ENCODE measurements at regions not wholly inside any gene's neighbourhood (a gene's known extent, or its start where the extent isn't known, plus 50 kb on each side); places are given as distances from the start of the nearest gene placed in this dataset.
"Not testable (repeated sequence)": the region's sequence is repeated elsewhere in the genome, so short reads cannot be mapped to it uniquely, and the experiment has no call there.

DNA sequence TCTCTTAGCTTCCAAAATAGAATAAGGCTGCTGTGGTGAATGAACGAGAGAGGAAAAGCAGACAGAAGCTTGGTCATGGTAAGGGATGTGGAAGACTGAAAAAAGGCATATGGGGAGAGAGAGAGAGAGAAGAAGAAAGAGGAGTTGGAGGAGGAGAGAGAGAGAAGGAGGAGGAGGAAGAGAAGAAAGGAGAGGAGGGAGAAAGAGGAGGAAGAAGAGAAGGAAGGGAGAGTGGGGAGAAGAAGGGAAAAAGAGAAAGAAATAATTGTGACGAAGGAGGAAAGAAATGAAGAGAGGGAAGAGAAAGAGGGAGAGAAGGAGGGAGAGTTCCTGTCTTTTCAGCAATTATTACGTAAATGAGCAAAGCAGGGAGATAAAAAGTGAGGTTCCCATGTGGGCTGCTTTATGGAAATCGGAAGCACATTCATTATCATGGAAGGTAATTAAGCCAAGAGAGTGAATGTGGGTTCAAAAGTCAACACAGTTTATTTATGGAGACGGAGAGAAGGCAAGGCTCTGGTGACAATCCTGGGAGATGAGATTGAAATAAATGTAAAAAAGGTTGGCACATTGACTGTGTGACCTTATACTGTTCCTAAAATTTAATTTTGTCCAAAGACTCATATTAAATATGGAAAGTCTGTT lies 611.2 kb downstream of the KIF4B start:
- FAIRE-seq = no peak

- no peak for FAIRE-seq
Observed at GRCh38 chr5:155625315-155625714, 611.8 kb downstream of the KIF4B start.

DNA sequence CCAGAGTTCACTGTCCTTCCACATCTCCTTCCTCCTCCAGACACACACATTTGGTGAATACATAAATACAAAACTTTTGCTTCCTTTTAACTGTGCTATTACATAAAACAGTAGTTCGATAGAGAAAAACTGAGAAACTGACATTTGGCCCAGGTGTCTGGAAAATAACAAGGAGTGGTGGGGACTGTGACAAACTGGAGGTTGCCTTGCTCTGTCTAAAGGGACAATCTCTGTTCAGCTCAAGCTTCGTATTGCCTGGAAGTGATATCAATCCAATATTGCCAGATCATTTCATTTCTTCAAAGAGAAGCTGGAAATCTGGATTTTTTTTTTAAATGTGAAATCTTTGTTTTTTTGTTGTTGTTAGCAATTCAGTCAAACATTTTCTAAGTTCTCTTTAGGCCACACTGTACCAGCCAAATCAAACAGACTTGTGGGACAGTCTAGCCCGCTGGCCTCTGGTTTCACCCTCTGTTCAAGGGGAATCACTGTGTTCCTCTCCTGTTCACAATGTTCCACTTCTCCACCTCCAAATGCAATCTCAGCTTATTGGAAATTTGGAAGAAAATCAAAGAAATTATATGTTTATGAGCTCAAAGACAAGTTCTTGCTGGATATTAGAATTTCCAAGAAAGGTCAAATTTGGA lies 612.5 kb downstream of the KIF4B start:
- FAIRE-seq = no peak

DNA sequence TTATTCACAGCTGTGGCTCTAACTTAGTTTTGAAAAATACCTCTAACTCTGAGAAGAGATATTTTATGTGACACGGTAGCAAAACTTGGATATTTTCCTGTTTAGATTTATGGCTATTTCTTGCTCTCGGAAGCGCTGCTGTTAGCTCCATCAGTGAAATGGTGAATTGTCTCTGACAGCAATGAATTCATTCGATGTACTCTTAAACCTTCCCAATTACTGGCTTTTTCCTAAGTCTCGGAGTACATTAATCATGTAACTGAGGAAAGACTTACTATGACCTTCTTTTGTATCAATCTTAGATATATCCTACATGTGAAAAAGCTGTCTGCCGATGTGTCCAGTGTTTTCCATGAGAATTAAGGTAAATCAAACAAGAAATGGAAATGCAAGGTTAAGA lies 613.0 kb downstream of the KIF4B start:
- no peak for FAIRE-seq

DNA sequence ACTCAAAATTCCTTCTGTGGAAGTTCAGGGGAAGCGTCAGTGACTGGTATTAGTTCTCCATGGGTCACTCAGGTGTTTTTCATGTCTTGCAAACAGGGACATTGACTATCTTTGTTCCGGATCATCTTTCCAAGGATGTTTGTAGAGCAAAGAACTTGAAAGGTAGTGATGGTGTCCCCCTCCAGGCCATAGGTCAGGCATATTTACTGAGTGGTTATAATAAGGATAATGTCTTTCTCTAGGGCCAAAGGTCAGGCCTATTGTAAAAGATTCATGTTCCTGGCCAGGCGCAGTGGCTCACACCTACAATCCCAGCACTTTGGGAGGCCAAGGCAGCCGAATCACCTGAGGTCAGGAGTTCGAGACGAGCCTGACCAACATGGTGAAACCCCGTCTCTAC lies 614.8 kb downstream of the KIF4B start:
- FAIRE-seq = no peak

DNA sequence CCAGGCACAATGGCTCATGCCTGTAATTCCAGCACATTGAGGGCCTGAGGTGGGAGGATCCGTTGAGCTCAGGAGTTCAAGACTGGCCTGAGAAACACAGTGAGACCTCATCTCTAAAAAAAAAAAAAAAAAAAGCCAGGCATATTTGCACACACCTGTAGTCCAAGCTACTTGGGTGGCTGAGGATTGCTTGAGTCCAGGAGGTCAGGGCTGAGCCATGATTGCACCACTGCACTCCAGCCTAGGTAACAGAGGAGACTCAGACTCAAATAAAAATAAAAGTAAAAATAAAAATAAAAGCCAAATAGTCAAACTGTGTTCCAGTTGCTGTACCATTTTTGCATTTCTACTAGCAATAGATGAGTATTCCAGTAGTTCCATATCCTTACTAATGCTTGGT lies 616.0 kb downstream of the KIF4B start:
- no peak for FAIRE-seq

DNA sequence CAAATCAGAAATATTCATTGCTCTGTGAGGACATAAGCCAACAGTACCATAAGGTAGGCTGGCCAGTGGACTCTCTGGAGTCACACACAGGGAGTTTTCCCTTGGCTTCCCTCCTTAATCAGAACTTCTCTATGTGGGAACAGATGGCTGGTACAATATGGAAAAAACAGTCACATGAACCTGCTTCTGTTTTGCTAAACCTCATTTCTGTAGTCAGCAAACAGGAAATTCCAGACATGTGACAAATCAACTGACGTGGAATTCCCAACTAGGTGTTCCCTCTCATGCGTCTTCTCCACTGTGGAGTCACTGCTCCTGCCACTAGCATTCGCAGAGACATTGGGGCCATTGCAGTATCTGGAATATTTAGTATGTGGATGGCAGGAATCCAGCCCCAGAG lies 617.6 kb downstream of the KIF4B start:
- FAIRE-seq = no peak

- no peak for FAIRE-seq
Observed at GRCh38 chr5:155633338-155633957, 619.9 kb downstream of the KIF4B start.

GRCh38 chr5:155649666-155650065 lies 636.1 kb downstream of the KIF4B start:
- FAIRE-seq = no peak

DNA sequence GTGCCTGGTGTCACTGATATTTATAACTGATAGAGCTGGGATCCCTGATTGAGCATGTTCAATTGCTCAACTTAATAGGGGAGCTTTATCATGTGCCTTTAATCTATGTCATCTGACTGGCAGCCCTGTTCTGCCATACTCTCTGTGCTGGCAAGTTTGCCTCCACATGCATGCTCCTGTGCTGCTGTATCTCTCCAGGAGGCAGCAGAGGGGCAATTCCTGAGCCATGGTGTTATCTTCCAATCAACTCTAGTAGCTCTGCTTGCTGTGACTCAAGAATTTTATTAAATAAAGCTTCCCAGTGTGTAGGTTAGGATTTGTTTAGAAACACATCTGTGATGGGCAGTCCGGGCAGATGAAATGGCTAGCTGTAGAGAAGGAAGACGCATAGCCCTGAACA lies 642.0 kb downstream of the KIF4B start:
- no peak for FAIRE-seq

DNA sequence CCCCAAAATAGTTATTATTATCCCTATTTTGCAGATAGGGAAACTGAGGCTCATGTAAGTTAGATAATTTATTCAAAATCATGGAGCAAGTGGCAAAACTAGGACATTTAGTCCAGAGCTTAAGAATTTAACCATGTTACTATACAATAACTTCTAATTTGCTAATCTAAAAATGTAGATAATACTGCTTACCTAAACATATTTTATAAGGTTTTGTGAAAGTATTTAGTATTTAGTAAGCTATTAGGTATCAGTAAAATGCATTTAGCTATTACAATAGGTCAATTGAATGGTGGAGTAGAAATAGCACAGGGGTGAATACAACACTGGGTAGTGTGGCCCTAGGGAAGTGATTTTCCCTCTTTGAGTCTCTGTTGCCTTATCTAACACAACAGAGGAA lies 648.3 kb downstream of the KIF4B start:
- no peak for FAIRE-seq

GRCh38 chr5:155665361-155665760 lies 651.8 kb downstream of the KIF4B start:
- FAIRE-seq = no peak

GRCh38 chr5:155672001-155672400 lies 655.0 kb upstream of the SGCD start:
- FAIRE-seq = not testable (repeated sequence)

DNA sequence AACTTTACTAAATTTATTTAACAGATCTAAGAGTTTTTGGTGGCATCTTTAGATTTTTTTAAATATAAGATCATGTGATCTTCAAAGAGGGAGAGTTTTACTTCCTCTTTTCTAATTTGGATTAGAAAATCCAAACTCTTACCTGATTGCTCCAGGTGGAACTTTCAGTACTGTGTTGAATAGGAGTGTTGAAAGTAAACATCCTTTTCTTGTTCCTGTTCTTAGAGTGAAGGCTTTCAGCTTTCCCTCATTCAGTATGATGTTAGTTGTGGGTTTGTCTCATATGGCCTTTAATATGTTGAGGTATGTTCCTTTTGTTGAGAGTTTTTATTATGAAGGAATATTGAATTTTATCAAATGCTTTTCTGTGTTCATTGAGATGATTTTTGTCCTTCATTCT lies 650.0 kb upstream of the SGCD start:
- no peak for FAIRE-seq

- no peak for FAIRE-seq
Observed at GRCh38 chr5:155678371-155678770, 648.6 kb upstream of the SGCD start.

GRCh38 chr5:155679530-155679929 lies 647.4 kb upstream of the SGCD start:
- no peak for FAIRE-seq

DNA sequence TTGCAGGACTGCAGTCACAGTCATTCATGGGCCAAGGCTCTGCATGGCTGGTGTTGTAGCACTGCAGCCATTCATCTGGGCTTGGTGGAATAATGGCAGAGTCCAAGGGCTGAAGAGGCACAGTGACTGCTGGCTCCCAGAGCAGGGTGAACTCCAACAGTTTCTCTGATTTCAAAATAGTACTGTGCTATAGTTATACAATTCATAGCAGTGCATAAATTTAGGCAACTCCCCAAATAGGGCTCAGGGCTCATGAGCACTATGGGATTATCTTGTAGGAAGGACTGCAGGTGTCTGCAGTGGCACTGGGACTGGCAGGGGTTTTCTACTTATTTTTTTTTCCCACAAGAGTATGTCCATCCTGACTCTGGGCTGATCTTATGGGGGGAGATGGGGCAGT lies 642.5 kb upstream of the SGCD start:
- FAIRE-seq = no peak

- no peak for FAIRE-seq
Observed at GRCh38 chr5:155686131-155686530, 640.8 kb upstream of the SGCD start.

DNA sequence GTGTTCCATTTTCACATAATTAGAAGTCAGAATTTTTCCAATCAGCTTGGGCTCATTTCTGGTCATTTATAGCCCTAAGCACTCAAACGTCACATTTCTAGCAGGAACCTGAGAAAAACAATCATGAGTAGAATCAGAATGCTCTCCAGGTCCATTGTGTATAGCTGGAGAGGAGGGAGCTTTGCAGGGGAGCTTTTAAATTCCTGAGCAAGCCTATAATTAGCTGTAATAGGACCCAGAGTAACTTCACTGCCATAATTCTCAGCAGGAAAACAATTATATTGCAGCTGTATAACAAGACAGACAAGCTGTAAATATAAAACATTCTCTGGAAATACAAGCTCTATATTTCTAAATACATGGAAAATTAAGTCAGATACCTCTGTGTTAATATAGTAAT lies 637.6 kb upstream of the SGCD start:
- no peak for FAIRE-seq

- FAIRE-seq = no peak
Observed at GRCh38 chr5:155696362-155696761, 630.6 kb upstream of the SGCD start.

- no peak for FAIRE-seq
Observed at GRCh38 chr5:155697236-155697635, 629.7 kb upstream of the SGCD start.

DNA sequence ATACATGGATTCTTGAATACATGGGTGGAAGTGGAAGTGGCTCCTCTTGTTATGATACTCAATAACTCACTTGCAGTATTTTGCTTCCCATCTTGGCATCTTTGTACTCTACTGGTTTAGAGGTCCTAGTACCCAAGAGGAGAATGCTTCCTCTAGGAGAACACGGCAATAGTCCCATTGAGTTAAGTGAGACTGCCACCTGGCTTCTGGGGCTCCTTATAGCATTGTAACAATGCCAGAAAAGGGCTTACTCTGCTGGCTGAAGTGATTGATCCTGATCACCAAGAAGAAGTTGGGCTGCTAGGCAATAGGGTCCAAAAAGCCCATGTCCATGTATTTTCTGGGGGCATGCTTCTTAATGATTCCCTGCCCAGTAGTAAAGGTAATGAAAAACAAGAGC lies 627.6 kb upstream of the SGCD start:
- FAIRE-seq = no peak

DNA sequence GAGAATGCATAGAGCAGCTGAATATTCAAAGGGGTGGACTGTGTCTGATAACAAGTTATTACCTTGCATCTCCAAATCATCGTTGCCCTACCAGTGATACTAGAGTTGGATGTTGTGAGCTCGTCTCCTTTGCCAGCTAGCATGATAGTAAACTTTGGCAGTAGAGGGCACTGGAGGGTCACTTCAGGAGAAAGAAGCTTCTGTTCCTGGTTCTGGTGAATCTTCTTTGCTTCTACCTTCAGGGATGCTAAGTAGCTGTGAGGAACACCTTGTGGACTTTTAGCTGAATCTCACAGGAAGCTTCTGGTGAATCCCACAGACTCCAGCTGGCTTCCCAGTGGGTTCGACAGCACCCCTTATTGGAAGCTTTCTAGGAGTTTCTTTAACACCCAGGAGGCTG lies 626.6 kb upstream of the SGCD start:
- FAIRE-seq = no peak

GRCh38 chr5:155711882-155712281 lies 615.1 kb upstream of the SGCD start:
- FAIRE-seq = no peak

DNA sequence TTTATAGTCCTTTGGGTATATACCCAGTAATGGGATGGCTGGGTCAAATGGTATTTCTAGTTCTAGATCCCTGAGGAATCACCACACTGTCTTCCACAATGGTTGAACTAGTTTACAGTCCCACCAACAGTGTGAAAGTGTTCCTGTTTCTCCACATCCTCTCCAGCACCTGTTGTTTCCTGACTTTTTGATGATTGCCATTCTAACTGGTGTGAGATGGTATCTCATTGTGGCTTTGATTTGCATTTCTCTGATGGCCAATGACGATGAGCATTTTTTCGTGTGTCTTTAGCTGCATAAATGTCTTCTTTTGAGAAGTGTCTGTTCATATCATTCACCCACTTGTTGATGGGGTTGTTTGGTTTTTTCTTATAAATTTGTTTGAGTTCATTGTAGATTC lies 612.5 kb upstream of the SGCD start:
- FAIRE-seq = not testable (repeated sequence)

Measured in endometrium (tissue), 2 donors.